ENCODE measurements at regions not wholly inside any gene's neighbourhood (a gene's known extent, or its start where the extent isn't known, plus 50 kb on each side); places are given as distances from the start of the nearest gene placed in this dataset.

- TF ChIP-seq CTCF (conservative IDR thresholded peaks at IDR 0.05) (no peak), ZFX (IDR thresholded peaks at IDR 0.05) (no peak)
Observed at GRCh38 chr5:133696782-133697507, 84.6 kb upstream of the FSTL4 start.
